ENCODE measurements at regions not wholly inside any gene's neighbourhood (a gene's known extent, or its start where the extent isn't known, plus 50 kb on each side); places are given as distances from the start of the nearest gene placed in this dataset.

DNA sequence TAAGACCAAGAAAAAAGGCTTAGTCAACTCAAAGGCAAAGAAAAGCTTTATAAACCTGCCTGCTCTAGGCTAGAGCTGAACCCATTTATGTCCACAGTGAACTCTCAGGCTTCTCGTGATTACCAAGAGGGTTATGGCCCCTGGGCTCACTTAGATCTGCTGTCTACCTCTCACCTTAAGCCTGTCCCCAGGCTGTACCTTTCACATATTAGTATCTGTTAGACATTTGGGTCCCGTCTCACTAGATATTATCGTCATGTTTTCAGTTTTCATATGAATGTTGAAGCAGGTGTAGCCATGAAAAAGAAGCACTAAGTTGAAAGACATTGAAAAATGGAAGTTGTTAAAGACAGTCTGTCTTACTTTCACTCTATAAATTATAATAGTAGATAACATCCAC, 75.2 kb upstream of the COX7C start:
- FAIRE-seq (no peak), DNase-seq (no peak), ATAC-seq (no peak)
- Histone ChIP-seq H3K27ac (no peak overlapping the region), H3K27me3 (no peaks in the 10 kb centered on the region), H3K4me3 (no peak overlapping the region), H3K36me3 (no peaks in the 10 kb centered on the region), H3K4me1 (no peaks in the 10 kb centered on the region), H3K9me3 (no peaks in the 10 kb centered on the region)
- TF ChIP-seq, protein P1, sequence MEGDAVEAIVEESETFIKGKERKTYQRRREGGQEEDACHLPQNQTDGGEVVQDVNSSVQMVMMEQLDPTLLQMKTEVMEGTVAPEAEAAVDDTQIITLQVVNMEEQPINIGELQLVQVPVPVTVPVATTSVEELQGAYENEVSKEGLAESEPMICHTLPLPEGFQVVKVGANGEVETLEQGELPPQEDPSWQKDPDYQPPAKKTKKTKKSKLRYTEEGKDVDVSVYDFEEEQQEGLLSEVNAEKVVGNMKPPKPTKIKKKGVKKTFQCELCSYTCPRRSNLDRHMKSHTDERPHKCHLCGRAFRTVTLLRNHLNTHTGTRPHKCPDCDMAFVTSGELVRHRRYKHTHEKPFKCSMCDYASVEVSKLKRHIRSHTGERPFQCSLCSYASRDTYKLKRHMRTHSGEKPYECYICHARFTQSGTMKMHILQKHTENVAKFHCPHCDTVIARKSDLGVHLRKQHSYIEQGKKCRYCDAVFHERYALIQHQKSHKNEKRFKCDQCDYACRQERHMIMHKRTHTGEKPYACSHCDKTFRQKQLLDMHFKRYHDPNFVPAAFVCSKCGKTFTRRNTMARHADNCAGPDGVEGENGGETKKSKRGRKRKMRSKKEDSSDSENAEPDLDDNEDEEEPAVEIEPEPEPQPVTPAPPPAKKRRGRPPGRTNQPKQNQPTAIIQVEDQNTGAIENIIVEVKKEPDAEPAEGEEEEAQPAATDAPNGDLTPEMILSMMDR (IDR thresholded peaks at IDR 0.05), result no peak
- WGBS, 2 donors, result 70 to 86% methylated on average over 3 of the region's 3 CpGs
- intact Hi-C loops (cut with DNase I), result no loop called here

DNA sequence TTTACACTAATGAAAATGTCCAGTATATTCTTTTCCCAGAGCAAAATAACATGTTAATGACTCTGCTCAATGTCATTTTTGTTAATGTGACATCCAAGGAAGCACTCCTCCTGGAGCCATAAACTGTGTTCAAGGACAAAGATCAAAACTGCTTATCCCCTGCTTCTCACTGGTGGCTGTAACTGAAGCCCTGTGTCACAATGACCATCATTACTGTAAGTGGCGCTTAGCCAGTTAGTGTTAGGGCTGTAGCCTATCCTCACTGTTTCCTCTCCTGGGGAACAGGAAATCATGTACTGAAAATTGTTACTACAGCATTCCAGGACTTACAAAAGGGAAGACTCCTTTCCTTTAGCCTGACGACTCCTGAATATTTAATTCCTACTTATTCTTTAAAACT, 71.7 kb upstream of the COX7C start:
- no peaks in the 10 kb centered on the region for H3K9me3 ChIP-seq
- intact Hi-C loops (cut with DNase I), result no loop called here
- no peak overlapping the region for H3K27ac ChIP-seq
- FAIRE-seq (no peak), ATAC-seq (no peak), DNase-seq (no peak)
- 48 to 59% methylated on average over 2 of the region's 2 CpGs for WGBS, 2 donors
- H3K36me3 ChIP-seq, result no peaks in the 10 kb centered on the region
- H3K4me3 ChIP-seq, result no peak overlapping the region
- no peaks in the 10 kb centered on the region for H3K27me3 ChIP-seq
- TF ChIP-seq, protein P1 (IDR thresholded peaks at IDR 0.05), result no peak
- no peaks in the 10 kb centered on the region for H3K4me1 ChIP-seq

DNA sequence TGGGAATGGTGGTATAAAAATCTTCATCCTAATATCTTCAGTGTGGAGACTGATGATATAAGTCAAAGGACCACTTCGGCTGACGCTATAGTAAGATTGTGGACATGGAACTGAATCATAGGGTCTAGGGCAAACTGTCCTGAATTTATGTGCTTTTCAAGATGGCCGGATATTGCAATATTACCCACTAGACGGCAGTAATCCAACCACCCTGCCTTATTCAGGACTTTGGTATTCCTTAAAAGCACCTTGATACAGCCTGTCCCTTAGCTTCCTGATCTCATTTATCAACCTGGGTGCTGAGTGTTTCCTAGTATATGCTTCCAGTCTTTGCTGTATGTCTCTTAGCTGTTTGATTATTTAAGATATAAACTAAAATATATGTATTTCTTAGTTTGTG, 71.2 kb upstream of the COX7C start:
- WGBS, 2 donors, result 59 to 77% methylated on average over 4 of the region's 4 CpGs
- ATAC-seq (no peak), DNase-seq (no peak), FAIRE-seq (no peak)
- Histone ChIP-seq H3K36me3 (no peaks in the 10 kb centered on the region), H3K4me1 (no peaks in the 10 kb centered on the region), H3K27ac (no peak overlapping the region), H3K27me3 (no peaks in the 10 kb centered on the region), H3K9me3 (no peaks in the 10 kb centered on the region), H3K4me3 (no peak overlapping the region)
- intact Hi-C loops (cut with DNase I), result no loop called here
- TF ChIP-seq, protein P1 (IDR thresholded peaks at IDR 0.05), result no peak

DNA sequence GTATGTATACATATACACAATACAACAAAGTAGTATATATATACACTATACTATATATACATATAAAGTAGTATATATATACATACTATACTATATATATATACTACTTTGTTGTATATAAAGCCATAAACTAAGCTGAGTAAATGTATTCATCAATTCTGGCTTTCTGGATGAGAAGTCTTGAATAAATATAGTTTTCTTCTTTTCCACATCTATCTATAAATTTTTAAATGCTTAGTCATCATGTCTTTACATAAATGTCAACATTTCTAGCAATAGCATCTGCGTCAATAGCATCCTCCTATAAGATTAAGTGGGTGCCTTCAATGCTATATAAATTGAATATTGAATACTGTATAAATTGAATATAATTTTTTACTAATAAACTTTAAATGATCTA, 63.1 kb upstream of the COX7C start:
- Histone ChIP-seq H3K27ac (no peak overlapping the region), H3K4me1 (no peaks in the 10 kb centered on the region), H3K9me3 (no peaks in the 10 kb centered on the region), H3K36me3 (no peaks in the 10 kb centered on the region), H3K4me3 (no peak overlapping the region), H3K27me3 (no peaks in the 10 kb centered on the region)
- intact Hi-C loops (cut with DNase I), result no loop called here
- ATAC-seq, result no peak
- TF ChIP-seq, protein P1 (IDR thresholded peaks at IDR 0.05), result no peak
- WGBS, 2 donors, result 60 to 84% methylated on average over 1 of the region's 1 CpG
- no peak for DNase-seq
- FAIRE-seq, result no peak

DNA sequence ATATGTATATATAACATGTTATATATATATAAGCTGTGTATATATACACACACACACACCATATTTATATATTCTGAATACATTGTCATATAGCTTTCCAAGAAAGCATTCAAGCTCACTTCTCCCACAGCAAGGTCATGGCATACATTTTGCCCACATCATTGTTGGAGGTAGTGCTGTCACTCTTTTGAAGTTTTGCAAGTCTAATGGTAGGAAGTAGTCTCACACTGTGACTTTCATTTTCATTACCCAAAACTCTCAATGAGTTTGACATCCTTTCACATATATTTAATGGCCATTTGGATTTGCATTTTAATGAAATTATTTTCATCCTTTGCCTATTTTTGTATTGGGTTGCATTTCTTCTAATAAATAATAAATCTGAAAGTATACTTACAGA, 59.8 kb upstream of the COX7C start:
- Histone ChIP-seq H3K36me3 (no peaks in the 10 kb centered on the region), H3K9me3 (no peaks in the 10 kb centered on the region), H3K4me1 (no peaks in the 10 kb centered on the region), H3K27ac (no peak overlapping the region), H3K27me3 (no peaks in the 10 kb centered on the region), H3K4me3 (no peak overlapping the region)
- FAIRE-seq (no peak), DNase-seq (no peak), ATAC-seq (no peak)
- intact Hi-C loops (cut with DNase I), result no loop called here
- TF ChIP-seq, protein P1 (IDR thresholded peaks at IDR 0.05), result no peak

All from pancreas (tissue), 10 donors.